IMR-90 (cell line): ENCODE measurements at regions not wholly inside any gene's neighbourhood (a gene's known extent, or its start where the extent isn't known, plus 50 kb on each side); places are given as distances from the start of the nearest gene placed in this dataset.

Source experiments
- ATAC-seq: fragments of 200-7000 bp; cut with Tn5 transposase; 2 replicates; pipeline ENCODE4 v1.9.1; 2020; ENCODE audit warnings: low read depth, mild to moderate bottlenecking, moderate library complexity
- BruUV-seq: library from RNA; stranded (reverse); fragments of 400-500 nt; replicated peaks from 2 replicates; lab custom pipeline; 2021; lab: Mats Ljungman, UMichigan
- CTCF ChIA-PET: fragments of 300-600 bp; formaldehyde crosslinking; extraction: SDS; loops from one replicate; lab custom pipeline; 2021; ENCODE audit warnings: antibody characterized with exemption; lab: Yijun Ruan, JAX
- POLR2A ChIA-PET: fragments of 300-600 bp; sonication (Branson Sonifier 250); formaldehyde crosslinking; loops from one replicate; lab custom pipeline; 2022; ENCODE audit warnings: antibody characterized with exemption; ENCODE audit not compliant: unreplicated experiment; lab: Charles Lee
- DNase-seq: peaks from one replicate; pipeline ENCODE4 v3.0.0; 2013
- H2AFZ ChIP-seq: replicated peaks from 2 replicates; pipeline ENCODE3; 2013; ENCODE audit warnings: low read length, mild to moderate bottlenecking; ENCODE audit not compliant: poor library complexity
- H2AK5ac ChIP-seq: 2 replicates; pipeline ENCODE4 v1.6.1; 2013; ENCODE audit warnings: low read depth, low read length, inconsistent platforms
- H2AK9ac ChIP-seq: replicated peaks from 2 replicates; pipeline ENCODE3; 2013; ENCODE audit warnings: mild to moderate bottlenecking, low read depth, low read length, moderate library complexity; ENCODE audit not compliant: poor library complexity
- H2BK120ac ChIP-seq: 2 replicates; pipeline ENCODE4 v1.6.1; 2013; ENCODE audit warnings: low read depth, low read length, inconsistent platforms
- H2BK15ac ChIP-seq: 3 replicates; pipeline ENCODE4 v1.6.1; 2013; ENCODE audit warnings: low read depth, low read length, inconsistent platforms
- H2BK20ac ChIP-seq: 2 replicates; pipeline ENCODE4 v1.6.1; 2013; ENCODE audit warnings: low read depth, mild to moderate bottlenecking, inconsistent platforms, low read length, moderate library complexity
- H2BK5ac ChIP-seq: 2 replicates; pipeline ENCODE4 v1.6.1; 2013; ENCODE audit warnings: mild to moderate bottlenecking, low read depth, low read length, inconsistent platforms; ENCODE audit not compliant: poor library complexity, severe bottlenecking
- H3K14ac ChIP-seq: replicated peaks from 2 replicates; pipeline ENCODE4 v1.6.1; 2013; ENCODE audit warnings: low read depth, low read length, inconsistent platforms
- H3K18ac ChIP-seq: 2 replicates; pipeline ENCODE4 v1.6.1; 2013; ENCODE audit warnings: low read depth, low read length, control low read depth
- H3K23ac ChIP-seq: 2 replicates; pipeline ENCODE4 v1.6.1; 2013; ENCODE audit warnings: low read depth, low read length, inconsistent platforms
- H3K27ac ChIP-seq: 2 replicates; pipeline ENCODE4 v1.5.1; 2013; ENCODE audit warnings: mild to moderate bottlenecking, control low read depth, low read length; ENCODE audit not compliant: insufficient read depth
- H3K27me3 ChIP-seq: 2 replicates; pipeline ENCODE4 v1.6.1; 2013; ENCODE audit warnings: low read length; ENCODE audit not compliant: control insufficient read depth, insufficient read depth
- H3K36me3 ChIP-seq: 2 replicates; pipeline ENCODE4 v1.6.1; 2013; ENCODE audit warnings: low read length, mixed read lengths; ENCODE audit not compliant: control insufficient read depth, insufficient read depth
- H3K4ac ChIP-seq: 2 replicates; pipeline ENCODE4 v1.6.1; 2013; ENCODE audit warnings: low read depth, low read length, inconsistent platforms
- H3K4me1 ChIP-seq: 2 replicates; pipeline ENCODE4 v1.6.1; 2013; ENCODE audit warnings: low read length, mixed read lengths; ENCODE audit not compliant: control insufficient read depth, insufficient read depth
- H3K4me2 ChIP-seq: 2 replicates; pipeline ENCODE4 v1.6.1; 2013; ENCODE audit warnings: low read depth, mild to moderate bottlenecking, control low read depth, low read length, moderate library complexity
- H3K4me3 ChIP-seq: 2 replicates; pipeline ENCODE4 v1.5.1; 2013; ENCODE audit warnings: low read depth, mild to moderate bottlenecking, control low read depth, low read length, moderate library complexity; ENCODE audit not compliant: insufficient read depth
- H3K56ac ChIP-seq: 2 replicates; pipeline ENCODE4 v1.6.1; 2013; ENCODE audit warnings: low read length, inconsistent platforms; ENCODE audit not compliant: insufficient read depth; ENCODE audit errors: extremely low read depth
- H3K79me1 ChIP-seq, 2 experiments: 2 replicates each; pipeline ENCODE4 v1.6.1; 2013; ENCODE audit warnings: low read length in 2 of 2, inconsistent platforms in 1 of 2, low read depth in 1 of 2
- H3K9ac ChIP-seq: 2 replicates; pipeline ENCODE4 v1.6.1; 2013; ENCODE audit warnings: low read depth, low read length, control low read depth
- H3K9me1 ChIP-seq: 2 replicates; pipeline ENCODE4 v1.6.1; 2013; ENCODE audit warnings: low read length, inconsistent platforms; ENCODE audit not compliant: insufficient read depth
- H3K9me3 ChIP-seq: 2 replicates; pipeline ENCODE4 v1.6.1; 2013; ENCODE audit warnings: low read length; ENCODE audit not compliant: control insufficient read depth, insufficient read depth
- H4K20me1 ChIP-seq: 2 replicates; pipeline ENCODE4 v1.6.1; 2013; ENCODE audit warnings: low read length, inconsistent platforms; ENCODE audit not compliant: insufficient read depth
- H4K5ac ChIP-seq: 2 replicates; pipeline ENCODE4 v1.6.1; 2013; ENCODE audit warnings: mild to moderate bottlenecking, low read depth, low read length, control low read depth
- H4K8ac ChIP-seq, 2 experiments: 2 replicates each; pipeline ENCODE4 v1.6.1; 2013; ENCODE audit warnings: low read depth in 2 of 2, low read length in 2 of 2, control low read depth in 1 of 2, inconsistent platforms in 1 of 2
- H4K91ac ChIP-seq: 2 replicates; pipeline ENCODE4 v1.6.1; 2013; ENCODE audit warnings: low read depth, low read length, inconsistent platforms; ENCODE audit not compliant: insufficient read depth
- BHLHE40 ChIP-seq: fragments of 150-350 bp; IDR thresholded peaks from 2 replicates; pipeline ENCODE4 v1.6.1; 2016; ENCODE audit warnings: mild to moderate bottlenecking, low read depth, low read length
- CEBPB ChIP-seq: IDR thresholded peaks from 2 replicates; pipeline ENCODE4 v1.6.1; 2012; ENCODE audit warnings: low read depth, low read length, improper control_type of control experiment
- CTCF ChIP-seq: conservative IDR thresholded peaks from 2 replicates; pipeline ENCODE4 v1.5.1; 2012; ENCODE audit warnings: mild to moderate bottlenecking, low read depth, low read length, improper control_type of control experiment
- ELK1 ChIP-seq: fragments of 150-350 bp; IDR thresholded peaks from 2 replicates; pipeline ENCODE4 v1.6.1; 2016; ENCODE audit warnings: low read depth, mild to moderate bottlenecking, low read length, moderate library complexity, borderline replicate concordance
- FOS ChIP-seq: fragments of 150-350 bp; IDR thresholded peaks from 2 replicates; pipeline ENCODE4 v1.6.1; 2016; ENCODE audit warnings: low read depth, low read length
- NFE2L2 ChIP-seq: fragments of 150-350 bp; IDR thresholded peaks from 2 replicates; pipeline ENCODE4 v1.6.1; 2016; ENCODE audit warnings: low read depth, mild to moderate bottlenecking, low read length
- POLR2A ChIP-seq: IDR thresholded peaks from 2 replicates; pipeline ENCODE4 v1.6.1; 2012; ENCODE audit warnings: mild to moderate bottlenecking, low read depth, low read length
- RCOR1 ChIP-seq: IDR thresholded peaks from 2 replicates; pipeline ENCODE4 v1.6.1; 2012; ENCODE audit warnings: mild to moderate bottlenecking, low read length, improper control_type of control experiment; ENCODE audit not compliant: insufficient replicate concordance
- RFX5 ChIP-seq: IDR thresholded peaks from 2 replicates; pipeline ENCODE4 v1.8.0; 2012; ENCODE audit warnings: low read depth, mild to moderate bottlenecking, low read length, moderate library complexity
- WGBS, 2 experiments: methylation state at CpG; one replicate each; pipeline versions ENCODE4 v1.1.5 to v1.1.7; 2013; ENCODE audit warnings: missing lambda C conversion rate in 2 of 2; ENCODE audit not compliant: insufficient read length in 1 of 2; ENCODE audit errors: extremely low coverage in 2 of 2; 5-methylcytosine and 5-hydroxymethylcytosine counted together
- dilution Hi-C: fragments of 300-500 bp; cut with HindIII; formaldehyde crosslinking; loops from one replicate; pipeline ENCODE4 v1.14.3; 2018; ENCODE audit warnings: low sequenced_read_pairs; ENCODE audit not compliant: unreplicated experiment
- in situ Hi-C: fragments of 300-500 bp; cut with MboI; formaldehyde crosslinking; loops from 3 replicates; pipeline ENCODE4 v1.14.3; 2019; ENCODE audit warnings: low sequenced_read_pairs, inconsistent platforms, mixed read lengths
- intact Hi-C: fragments of 100-400 bp; cut with micrococcal nuclease; formaldehyde crosslinking; loops from 2 replicates; pipeline ENCODE4 v1.10.0; 2022

DNA sequence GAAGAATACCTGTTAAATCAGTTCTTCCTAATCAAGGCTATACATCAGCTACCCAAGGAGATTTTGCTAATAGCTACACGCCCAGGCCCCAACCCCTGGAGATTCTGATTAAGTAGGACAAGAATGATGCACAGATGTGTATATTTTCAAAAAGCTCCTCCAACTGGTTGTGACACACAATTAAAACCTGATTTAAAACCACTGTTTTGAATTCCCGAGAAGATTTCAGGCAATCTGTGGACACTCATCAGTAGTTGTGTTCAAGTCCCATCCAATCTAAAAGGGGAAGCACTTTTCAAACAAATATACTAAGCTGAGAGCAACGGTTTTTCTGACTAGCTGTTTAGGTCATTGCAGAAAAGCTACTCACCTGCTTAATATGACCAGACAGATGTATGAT lies 118.9 kb upstream of the NHSL1 start:
- Histone ChIP-seq H2BK5ac (peak overlapping the region; percentile 17), H3K27me3 (no peaks in the 10 kb centered on the region), H2AK9ac (no peak overlapping the region), H2BK120ac (no peak overlapping the region), H3K79me1 (peaks cover 17 to 29% of the 10 kb centered on the region in 2 experiments), H3K36me3 (no peaks in the 10 kb centered on the region), H4K8ac (no peak overlapping the region), H3K27ac (no peak overlapping the region), H3K9me1 (peaks cover 9% of the 10 kb centered on the region; the same call in 1 of the 2 replicates), H3K4me2 (0 out of 2 replicates have a peak overlapping the region, but pooled peaks have one; percentile 3), H4K5ac (no peak overlapping the region), H3K18ac (no peak overlapping the region), H3K4me1 (peaks cover 4% of the 10 kb centered on the region; the same call in 1 of the 2 replicates), H3K14ac (no peak overlapping the region), H3K9ac (no peak overlapping the region), H2AFZ (no peak overlapping the region), H3K56ac (no peak overlapping the region), H2AK5ac (no peak overlapping the region), H2BK15ac (no peak overlapping the region), H3K23ac (no peak overlapping the region), H4K20me1 (no peaks in the 10 kb centered on the region), H4K91ac (no peak overlapping the region), H3K4ac (no peak overlapping the region), H3K4me3 (no peak overlapping the region), H3K9me3 (no peaks in the 10 kb centered on the region), H2BK20ac (no peak overlapping the region)
- ChIA-PET POLR2A (no interaction called here), CTCF (no interaction called here)
- intact Hi-C loops = no loop called here
- DNase-seq (peak; percentile 60), ATAC-seq (peak; percentile 75)
- in situ Hi-C loops = no loop called here
- no peak for TF ChIP-seq CEBPB
- TF ChIP-seq BHLHE40 = no peak
- no peak for TF ChIP-seq POLR2A
- TF ChIP-seq ELK1 = no peak
- no peak for TF ChIP-seq RCOR1
- no peak for TF ChIP-seq RFX5
- no peak for TF ChIP-seq CTCF
- TF ChIP-seq NFE2L2 = no peak
- TF ChIP-seq FOS = no peak
- dilution Hi-C loops = no loop called here
- no TSS peak for BruUV-seq
- WGBS, 2 experiments = 20% methylated on average over 1 of the region's 3 CpGs; no CpG with 5 or more reads in 1 of the 2 experiments
